OCI-LY7 (cell line): ENCODE measurements at regions not wholly inside any gene's neighbourhood (a gene's known extent, or its start where the extent isn't known, plus 50 kb on each side); places are given as distances from the start of the nearest gene placed in this dataset.

Experiments used
- EZH2phosphoT487 ChIP-seq: fragments of 200-600 bp; sonication (generic); IDR thresholded peaks from 2 replicates; pipeline ENCODE4 v1.6.1; 2018; ENCODE audit warnings: low read depth, borderline replicate concordance, mild to moderate bottlenecking, mixed run types, antibody characterized with exemption, low read length, moderate library complexity, mixed read lengths
- TF ChIP-seq, protein P1 (sequence below): fragments of 200-600 bp; sonication (generic); conservative IDR thresholded peaks from 2 replicates; pipeline ENCODE4 v1.5.1; 2014; ENCODE audit warnings: mild to moderate bottlenecking, antibody characterized with exemption, low read length, moderate library complexity, mixed read lengths

GRCh38 chr3:147895509-147895908, 486.3 kb downstream of the ZIC1 start:
- TF ChIP-seq, protein P1, sequence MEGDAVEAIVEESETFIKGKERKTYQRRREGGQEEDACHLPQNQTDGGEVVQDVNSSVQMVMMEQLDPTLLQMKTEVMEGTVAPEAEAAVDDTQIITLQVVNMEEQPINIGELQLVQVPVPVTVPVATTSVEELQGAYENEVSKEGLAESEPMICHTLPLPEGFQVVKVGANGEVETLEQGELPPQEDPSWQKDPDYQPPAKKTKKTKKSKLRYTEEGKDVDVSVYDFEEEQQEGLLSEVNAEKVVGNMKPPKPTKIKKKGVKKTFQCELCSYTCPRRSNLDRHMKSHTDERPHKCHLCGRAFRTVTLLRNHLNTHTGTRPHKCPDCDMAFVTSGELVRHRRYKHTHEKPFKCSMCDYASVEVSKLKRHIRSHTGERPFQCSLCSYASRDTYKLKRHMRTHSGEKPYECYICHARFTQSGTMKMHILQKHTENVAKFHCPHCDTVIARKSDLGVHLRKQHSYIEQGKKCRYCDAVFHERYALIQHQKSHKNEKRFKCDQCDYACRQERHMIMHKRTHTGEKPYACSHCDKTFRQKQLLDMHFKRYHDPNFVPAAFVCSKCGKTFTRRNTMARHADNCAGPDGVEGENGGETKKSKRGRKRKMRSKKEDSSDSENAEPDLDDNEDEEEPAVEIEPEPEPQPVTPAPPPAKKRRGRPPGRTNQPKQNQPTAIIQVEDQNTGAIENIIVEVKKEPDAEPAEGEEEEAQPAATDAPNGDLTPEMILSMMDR, result no peak
- TF ChIP-seq EZH2phosphoT487, result no peak
